ENCODE measurements at regions not wholly inside any gene's neighbourhood (a gene's known extent, or its start where the extent isn't known, plus 50 kb on each side); places are given as distances from the start of the nearest gene placed in this dataset.
"Not testable (repeated sequence)": the region's sequence is repeated elsewhere in the genome, so short reads cannot be mapped to it uniquely, and the experiment has no call there.

DNA sequence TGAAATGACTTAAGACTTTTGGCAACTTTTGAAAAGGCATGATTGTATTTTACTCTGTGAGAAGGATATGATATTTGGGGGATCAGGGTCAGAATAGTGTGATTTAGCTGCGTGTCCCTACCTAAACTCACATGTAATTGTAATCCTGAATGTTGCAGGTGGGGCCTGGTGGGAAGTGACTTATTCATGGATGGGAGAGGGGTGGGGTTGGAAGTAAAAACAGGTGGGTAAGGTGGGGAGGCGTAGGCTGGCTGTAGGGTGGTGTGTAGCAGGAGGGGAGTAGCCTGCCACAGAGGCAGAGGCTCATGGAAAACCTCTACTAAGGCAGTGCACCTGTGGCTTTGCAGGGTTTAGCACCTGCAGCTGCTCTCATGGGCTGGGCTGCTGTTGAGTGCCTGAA lies 584.2 kb downstream of the CWH43 start:
- WGBS (ENCODE audit: extremely low coverage, insufficient coverage, insufficient read length) = no CpG with 5 or more reads among the region's 2 CpGs
- not testable (repeated sequence) for DNase-seq; H3K36me3 ChIP-seq (ENCODE audit: control insufficient read depth in 1 of 2, insufficient read depth in 2 of 2, low read length in 2 of 2); H2AK5ac ChIP-seq (ENCODE audit: low read length); H3K9me3 ChIP-seq (ENCODE audit: insufficient read depth, low read depth, low read length); H3K14ac ChIP-seq (ENCODE audit: low read length); H4K8ac ChIP-seq (ENCODE audit: low read depth, low read length); H3K79me2 ChIP-seq (ENCODE audit: control insufficient read depth, insufficient read depth, low read length, poor library complexity); H2AFZ ChIP-seq (ENCODE audit: insufficient read depth, low read length, poor library complexity); H3K23ac ChIP-seq (ENCODE audit: low read length); H2BK120ac ChIP-seq (ENCODE audit: insufficient read depth, low read length, poor library complexity); H2BK12ac ChIP-seq (ENCODE audit: low read length); H2BK5ac ChIP-seq (ENCODE audit: low read depth, low read length, poor library complexity); H3K4ac ChIP-seq (ENCODE audit: low read depth, low read length); H3K4me3 ChIP-seq (ENCODE audit: low read depth, low read length); H3K9ac ChIP-seq (ENCODE audit: low read length); H3K27ac ChIP-seq (ENCODE audit: low read depth, low read length); H3K4me2 ChIP-seq (ENCODE audit: low read length); H3K27me3 ChIP-seq (ENCODE audit: insufficient read depth, low read length); H3K4me1 ChIP-seq (ENCODE audit: control insufficient read depth in 1 of 2, insufficient read depth in 2 of 2, low read length in 2 of 2); H4K91ac ChIP-seq (ENCODE audit: low read depth, low read length); H4K12ac ChIP-seq (ENCODE audit: low read depth, low read length); H3K79me1 ChIP-seq (ENCODE audit: low read length); H3K18ac ChIP-seq (ENCODE audit: low read length)

DNA sequence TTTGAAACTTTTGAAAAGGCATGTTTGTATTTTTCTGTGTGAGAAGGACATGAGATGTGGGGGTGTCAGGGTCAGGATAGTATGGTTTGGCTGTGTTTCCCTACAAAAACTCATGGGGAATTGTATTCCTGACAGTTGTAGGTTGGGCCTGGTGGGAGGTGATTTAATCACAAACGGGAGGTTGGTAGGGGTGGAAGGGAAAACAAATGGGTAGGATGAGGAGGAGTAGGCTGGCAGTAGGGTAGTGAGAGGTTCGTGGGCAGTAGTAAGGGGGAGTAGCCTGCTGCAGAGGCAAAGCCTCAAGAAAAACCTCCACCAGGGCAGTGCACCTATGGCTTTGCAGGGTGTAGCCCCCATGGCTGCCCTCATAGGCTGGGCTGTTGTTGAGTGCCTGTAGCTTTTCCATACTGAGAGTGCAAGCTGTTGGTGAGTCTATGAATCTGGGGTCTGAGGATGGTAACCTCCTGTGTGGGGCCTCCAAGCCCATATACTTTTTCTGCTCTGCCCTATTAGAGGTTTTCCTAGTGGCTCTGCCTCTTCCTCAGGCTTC lies 587.7 kb downstream of the CWH43 start:
- no CpG with 5 or more reads among the region's 2 CpGs for WGBS (ENCODE audit: extremely low coverage, insufficient coverage, insufficient read length)
- not testable (repeated sequence) for H3K27ac ChIP-seq (ENCODE audit: low read depth, low read length); H2AK5ac ChIP-seq (ENCODE audit: low read length); H3K36me3 ChIP-seq (ENCODE audit: control insufficient read depth in 1 of 2, insufficient read depth in 2 of 2, low read length in 2 of 2); H2AFZ ChIP-seq (ENCODE audit: insufficient read depth, low read length, poor library complexity); H3K23ac ChIP-seq (ENCODE audit: low read length); H4K8ac ChIP-seq (ENCODE audit: low read depth, low read length); H3K4me3 ChIP-seq (ENCODE audit: low read depth, low read length); H3K9ac ChIP-seq (ENCODE audit: low read length); H4K91ac ChIP-seq (ENCODE audit: low read depth, low read length); H2BK12ac ChIP-seq (ENCODE audit: low read length); H3K79me2 ChIP-seq (ENCODE audit: control insufficient read depth, insufficient read depth, low read length, poor library complexity); H4K12ac ChIP-seq (ENCODE audit: low read depth, low read length); H3K27me3 ChIP-seq (ENCODE audit: insufficient read depth, low read length); H2BK5ac ChIP-seq (ENCODE audit: low read depth, low read length, poor library complexity); H3K79me1 ChIP-seq (ENCODE audit: low read length); H3K14ac ChIP-seq (ENCODE audit: low read length); H3K4ac ChIP-seq (ENCODE audit: low read depth, low read length); H3K4me2 ChIP-seq (ENCODE audit: low read length); DNase-seq; H3K18ac ChIP-seq (ENCODE audit: low read length); H2BK120ac ChIP-seq (ENCODE audit: insufficient read depth, low read length, poor library complexity); H3K4me1 ChIP-seq (ENCODE audit: control insufficient read depth in 1 of 2, insufficient read depth in 2 of 2, low read length in 2 of 2)
- H3K9me3 ChIP-seq (ENCODE audit: insufficient read depth, low read depth, low read length) = peaks cover 20% of the 10 kb centered on the region

DNA sequence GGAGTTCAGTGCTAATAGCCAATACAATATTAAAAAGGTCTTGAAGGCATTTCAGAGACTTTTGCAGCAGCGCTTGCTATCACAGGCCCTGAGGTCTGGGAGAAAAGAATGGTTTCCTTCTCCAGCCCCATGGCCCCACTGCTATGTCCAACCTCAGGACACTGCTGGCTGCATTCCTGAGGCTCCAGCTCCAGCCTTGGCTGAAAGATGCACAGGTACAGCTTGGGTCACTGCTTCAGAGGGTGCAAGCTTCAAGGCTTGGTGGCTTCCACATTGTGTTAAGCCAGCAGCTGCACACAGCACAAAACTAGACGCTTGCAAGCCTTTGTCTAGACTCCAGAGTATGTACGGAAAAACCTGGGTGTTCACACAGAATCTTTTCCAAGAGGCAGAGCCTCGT lies 589.2 kb downstream of the CWH43 start:
- not testable (repeated sequence) for H3K18ac ChIP-seq (ENCODE audit: low read length); H4K8ac ChIP-seq (ENCODE audit: low read depth, low read length); H3K79me1 ChIP-seq (ENCODE audit: low read length); DNase-seq; H4K12ac ChIP-seq (ENCODE audit: low read depth, low read length); H3K4me2 ChIP-seq (ENCODE audit: low read length); H2AK5ac ChIP-seq (ENCODE audit: low read length); H3K23ac ChIP-seq (ENCODE audit: low read length); H3K36me3 ChIP-seq (ENCODE audit: control insufficient read depth in 1 of 2, insufficient read depth in 2 of 2, low read length in 2 of 2); H3K79me2 ChIP-seq (ENCODE audit: control insufficient read depth, insufficient read depth, low read length, poor library complexity); H2BK12ac ChIP-seq (ENCODE audit: low read length); H3K27ac ChIP-seq (ENCODE audit: low read depth, low read length); H3K27me3 ChIP-seq (ENCODE audit: insufficient read depth, low read length); H3K9ac ChIP-seq (ENCODE audit: low read length); H3K4me3 ChIP-seq (ENCODE audit: low read depth, low read length); H2AFZ ChIP-seq (ENCODE audit: insufficient read depth, low read length, poor library complexity); H3K4me1 ChIP-seq (ENCODE audit: control insufficient read depth in 1 of 2, insufficient read depth in 2 of 2, low read length in 2 of 2); H3K14ac ChIP-seq (ENCODE audit: low read length); H2BK120ac ChIP-seq (ENCODE audit: insufficient read depth, low read length, poor library complexity); H4K91ac ChIP-seq (ENCODE audit: low read depth, low read length); H3K4ac ChIP-seq (ENCODE audit: low read depth, low read length); H2BK5ac ChIP-seq (ENCODE audit: low read depth, low read length, poor library complexity)
- peaks cover 23% of the 10 kb centered on the region for H3K9me3 ChIP-seq (ENCODE audit: insufficient read depth, low read depth, low read length)
- no CpG with 5 or more reads among the region's 4 CpGs for WGBS (ENCODE audit: extremely low coverage, insufficient coverage, insufficient read length)

DNA sequence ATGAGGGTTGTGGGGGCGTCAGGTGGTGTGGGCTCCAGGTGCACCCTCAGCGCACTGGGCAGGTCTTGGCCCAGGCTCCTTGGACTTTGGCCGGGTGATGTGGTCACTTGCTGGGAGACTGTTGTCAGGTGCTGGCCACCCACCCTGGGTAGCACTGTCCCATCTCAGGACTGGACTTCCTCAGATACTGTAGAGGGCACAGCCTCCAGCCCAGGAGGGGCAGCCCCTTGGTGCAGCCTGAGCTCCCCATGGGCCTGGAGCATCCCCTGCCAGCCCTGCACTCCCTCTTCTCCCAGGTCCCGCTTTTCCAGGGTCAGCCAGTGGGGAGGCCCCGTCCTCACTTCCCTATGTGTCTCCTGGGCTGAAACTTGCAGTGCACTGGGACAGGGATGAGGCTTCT lies 592.3 kb downstream of the CWH43 start:
- not testable (repeated sequence) for H3K4me1 ChIP-seq (ENCODE audit: control insufficient read depth in 1 of 2, insufficient read depth in 2 of 2, low read length in 2 of 2); H2AK5ac ChIP-seq (ENCODE audit: low read length); H4K91ac ChIP-seq (ENCODE audit: low read depth, low read length); H3K27ac ChIP-seq (ENCODE audit: low read depth, low read length); H3K27me3 ChIP-seq (ENCODE audit: insufficient read depth, low read length); H3K36me3 ChIP-seq (ENCODE audit: control insufficient read depth in 1 of 2, insufficient read depth in 2 of 2, low read length in 2 of 2); H3K4ac ChIP-seq (ENCODE audit: low read depth, low read length); H2BK120ac ChIP-seq (ENCODE audit: insufficient read depth, low read length, poor library complexity); H3K9ac ChIP-seq (ENCODE audit: low read length); H3K4me3 ChIP-seq (ENCODE audit: low read depth, low read length); H3K18ac ChIP-seq (ENCODE audit: low read length); H4K12ac ChIP-seq (ENCODE audit: low read depth, low read length); H3K79me2 ChIP-seq (ENCODE audit: control insufficient read depth, insufficient read depth, low read length, poor library complexity); H2BK12ac ChIP-seq (ENCODE audit: low read length); H3K14ac ChIP-seq (ENCODE audit: low read length); H3K4me2 ChIP-seq (ENCODE audit: low read length); H2AFZ ChIP-seq (ENCODE audit: insufficient read depth, low read length, poor library complexity); H4K8ac ChIP-seq (ENCODE audit: low read depth, low read length); DNase-seq; H3K23ac ChIP-seq (ENCODE audit: low read length); H2BK5ac ChIP-seq (ENCODE audit: low read depth, low read length, poor library complexity); H3K79me1 ChIP-seq (ENCODE audit: low read length)
- H3K9me3 ChIP-seq (ENCODE audit: insufficient read depth, low read depth, low read length) = peaks cover 26% of the 10 kb centered on the region
- WGBS (ENCODE audit: extremely low coverage, insufficient coverage, insufficient read length) = no CpG with 5 or more reads among the region's 5 CpGs

Data from trophoblast cell (in vitro differentiated cells and primary cell).